ENCODE measurements at regions not wholly inside any gene's neighbourhood (a gene's known extent, or its start where the extent isn't known, plus 50 kb on each side); places are given as distances from the start of the nearest gene placed in this dataset.

- H4K20me1 ChIP-seq (replicated peaks; ENCODE audit: control insufficient read depth, extremely low read depth, insufficient read depth, low read length), result no peaks in the 10 kb centered on the region
- H3K4me1 ChIP-seq (ENCODE audit: control insufficient read depth, extremely low read depth, insufficient read depth, low read length), result no peaks in the 10 kb centered on the region
- H2AFZ ChIP-seq (ENCODE audit: low read depth, low read length), result no peak overlapping the region
- ChIA-PET POLR2A (no interaction called here), CTCF (no interaction called here)
- DNase-seq (ENCODE audit: low read depth, low spot score), result no peak
- dilution Hi-C loops (cut with MboI; ENCODE audit: extremely low pct_ligation_motif_present, low sequenced_read_pairs) (no loop called here), intact Hi-C loops (cut with micrococcal nuclease) (no loop called here)
- H3K4me2 ChIP-seq (ENCODE audit: insufficient read depth, low read length), result no peak overlapping the region
- no peaks in the 10 kb centered on the region for H3K27me3 ChIP-seq (ENCODE audit: control insufficient read depth in 2 of 2, insufficient read depth in 2 of 2, low read length in 2 of 2)
- TF ChIP-seq MAX (IDR thresholded peaks at IDR 0.05; ENCODE audit: insufficient read depth, insufficient read length) (no peak), JUN (IDR thresholded peaks at IDR 0.05; ENCODE audit: borderline replicate concordance, insufficient read depth, insufficient read length, low read depth) (no peak), MYC (IDR thresholded peaks at IDR 0.05; ENCODE audit: low read depth, low read length) (no peak), CTCF (IDR thresholded peaks at IDR 0.05; ENCODE audit: extremely low read depth in 1 of 2, insufficient read depth in 1 of 2, low read depth in 1 of 2, low read length in 2 of 2) (no peak)
- no peaks in the 10 kb centered on the region for H3K36me3 ChIP-seq (ENCODE audit: control insufficient read depth in 2 of 2, extremely low read depth in 1 of 2, insufficient read depth in 2 of 2, low read length in 2 of 2)
- H3K9ac ChIP-seq (replicated peaks; ENCODE audit: extremely low read depth, insufficient read depth, low read length), result no peak overlapping the region
- no TSS peak for BruUV-seq (replicated peaks)
- no peak for FAIRE-seq
- H3K4me3 ChIP-seq (replicated peaks in 1 of 3; ENCODE audit: insufficient read depth in 1 of 3, low read depth in 1 of 3, low read length in 3 of 3), result no peak overlapping the region
- no peaks in the 10 kb centered on the region for H3K79me2 ChIP-seq (ENCODE audit: control insufficient read depth, insufficient read depth, low read length)
- no peaks in the 10 kb centered on the region for H3K9me1 ChIP-seq (replicated peaks; ENCODE audit: control insufficient read depth, extremely low read depth, insufficient read depth, low read length)
- no peaks in the 10 kb centered on the region for H3K9me3 ChIP-seq (replicated peaks; ENCODE audit: control insufficient read depth, insufficient read depth, low read length)
- H3K27ac ChIP-seq (ENCODE audit: insufficient read depth, low read depth, low read length), result no peak overlapping the region
Observed at GRCh38 chr5:51047369-51047768, 335.9 kb upstream of the ISL1 start.

- intact Hi-C loops (cut with micrococcal nuclease) (no loop called here), dilution Hi-C loops (cut with MboI; ENCODE audit: extremely low pct_ligation_motif_present, low sequenced_read_pairs) (no loop called here)
- ChIA-PET POLR2A (no interaction called here), CTCF (no interaction called here)
- Histone ChIP-seq H3K36me3 (ENCODE audit: control insufficient read depth in 2 of 2, extremely low read depth in 1 of 2, insufficient read depth in 2 of 2, low read length in 2 of 2) (no peaks in the 10 kb centered on the region), H3K4me1 (ENCODE audit: control insufficient read depth, extremely low read depth, insufficient read depth, low read length) (no peaks in the 10 kb centered on the region), H3K27me3 (ENCODE audit: control insufficient read depth in 2 of 2, insufficient read depth in 2 of 2, low read length in 2 of 2) (no peaks in the 10 kb centered on the region), H3K9me3 (replicated peaks; ENCODE audit: control insufficient read depth, insufficient read depth, low read length) (no peaks in the 10 kb centered on the region), H3K27ac (ENCODE audit: insufficient read depth, low read depth, low read length) (no peak overlapping the region), H4K20me1 (replicated peaks; ENCODE audit: control insufficient read depth, extremely low read depth, insufficient read depth, low read length) (no peaks in the 10 kb centered on the region), H3K4me3 (replicated peaks in 1 of 3; ENCODE audit: insufficient read depth in 1 of 3, low read depth in 1 of 3, low read length in 3 of 3) (no peak overlapping the region), H3K4me2 (ENCODE audit: insufficient read depth, low read length) (no peak overlapping the region), H3K9me1 (replicated peaks; ENCODE audit: control insufficient read depth, extremely low read depth, insufficient read depth, low read length) (no peaks in the 10 kb centered on the region), H2AFZ (ENCODE audit: low read depth, low read length) (no peak overlapping the region), H3K9ac (replicated peaks; ENCODE audit: extremely low read depth, insufficient read depth, low read length) (no peak overlapping the region), H3K79me2 (ENCODE audit: control insufficient read depth, insufficient read depth, low read length) (no peaks in the 10 kb centered on the region)
- FAIRE-seq (no peak), DNase-seq (ENCODE audit: low read depth, low spot score) (no peak)
- no TSS peak for BruUV-seq (replicated peaks)
- TF ChIP-seq FOS (IDR thresholded peaks at IDR 0.05; ENCODE audit: borderline replicate concordance, insufficient read depth, low read length), result no peak
- TF ChIP-seq MYC (IDR thresholded peaks at IDR 0.05; ENCODE audit: low read depth, low read length), result no peak
Observed at GRCh38 chr5:51053361-51053760, 329.9 kb upstream of the ISL1 start.

Data from endothelial cell of umbilical vein (primary cell).